ENCODE measurements at regions not wholly inside any gene's neighbourhood (a gene's known extent, or its start where the extent isn't known, plus 50 kb on each side); places are given as distances from the start of the nearest gene placed in this dataset.

DNA sequence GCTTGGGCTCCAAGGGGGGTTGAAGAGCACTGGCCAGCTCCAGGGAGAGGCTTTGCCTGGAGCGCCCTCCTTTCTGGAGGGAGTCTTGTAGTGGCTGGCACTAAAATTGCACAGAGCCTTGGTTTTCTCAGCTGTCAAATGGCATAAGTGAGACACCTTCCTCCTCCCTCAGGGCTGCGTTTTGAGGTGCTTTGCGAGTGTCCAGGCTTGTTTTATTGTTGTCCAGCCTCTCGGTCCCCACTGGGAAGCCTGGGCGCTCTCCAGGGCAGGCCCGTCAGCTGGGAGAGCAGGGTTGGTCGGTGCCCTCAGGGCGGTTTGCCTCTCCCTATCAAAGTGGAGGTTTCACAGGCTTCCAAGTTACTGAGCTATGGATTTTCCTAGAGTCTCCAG, 149.3 kb upstream of the B3GAT1 start:
- Histone ChIP-seq H3K4me3 (no peak overlapping the region), H3K27me3 (peaks cover 0 to 3% of the 10 kb centered on the region in 2 donors), H3K4me1 (no peaks in the 10 kb centered on the region), H3K27ac (no peak overlapping the region), H3K36me3 (replicated peaks in 1 of 2; ENCODE audit: insufficient read depth in 1 of 2, low read depth in 2 of 2) (no peaks in the 10 kb centered on the region), H3K9me3 (no peaks in the 10 kb centered on the region)
- ATAC-seq (no peak), DNase-seq (no peak)
- TF ChIP-seq, protein P1, sequence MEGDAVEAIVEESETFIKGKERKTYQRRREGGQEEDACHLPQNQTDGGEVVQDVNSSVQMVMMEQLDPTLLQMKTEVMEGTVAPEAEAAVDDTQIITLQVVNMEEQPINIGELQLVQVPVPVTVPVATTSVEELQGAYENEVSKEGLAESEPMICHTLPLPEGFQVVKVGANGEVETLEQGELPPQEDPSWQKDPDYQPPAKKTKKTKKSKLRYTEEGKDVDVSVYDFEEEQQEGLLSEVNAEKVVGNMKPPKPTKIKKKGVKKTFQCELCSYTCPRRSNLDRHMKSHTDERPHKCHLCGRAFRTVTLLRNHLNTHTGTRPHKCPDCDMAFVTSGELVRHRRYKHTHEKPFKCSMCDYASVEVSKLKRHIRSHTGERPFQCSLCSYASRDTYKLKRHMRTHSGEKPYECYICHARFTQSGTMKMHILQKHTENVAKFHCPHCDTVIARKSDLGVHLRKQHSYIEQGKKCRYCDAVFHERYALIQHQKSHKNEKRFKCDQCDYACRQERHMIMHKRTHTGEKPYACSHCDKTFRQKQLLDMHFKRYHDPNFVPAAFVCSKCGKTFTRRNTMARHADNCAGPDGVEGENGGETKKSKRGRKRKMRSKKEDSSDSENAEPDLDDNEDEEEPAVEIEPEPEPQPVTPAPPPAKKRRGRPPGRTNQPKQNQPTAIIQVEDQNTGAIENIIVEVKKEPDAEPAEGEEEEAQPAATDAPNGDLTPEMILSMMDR (IDR thresholded peaks at IDR 0.05), result no peak
- no peak for TF ChIP-seq POLR2A (IDR thresholded peaks at IDR 0.05)
- intact Hi-C loops (cut with DNase I), result no loop called here
- WGBS, 2 donors, result 55 to 66% methylated on average over 8 of the region's 8 CpGs

DNA sequence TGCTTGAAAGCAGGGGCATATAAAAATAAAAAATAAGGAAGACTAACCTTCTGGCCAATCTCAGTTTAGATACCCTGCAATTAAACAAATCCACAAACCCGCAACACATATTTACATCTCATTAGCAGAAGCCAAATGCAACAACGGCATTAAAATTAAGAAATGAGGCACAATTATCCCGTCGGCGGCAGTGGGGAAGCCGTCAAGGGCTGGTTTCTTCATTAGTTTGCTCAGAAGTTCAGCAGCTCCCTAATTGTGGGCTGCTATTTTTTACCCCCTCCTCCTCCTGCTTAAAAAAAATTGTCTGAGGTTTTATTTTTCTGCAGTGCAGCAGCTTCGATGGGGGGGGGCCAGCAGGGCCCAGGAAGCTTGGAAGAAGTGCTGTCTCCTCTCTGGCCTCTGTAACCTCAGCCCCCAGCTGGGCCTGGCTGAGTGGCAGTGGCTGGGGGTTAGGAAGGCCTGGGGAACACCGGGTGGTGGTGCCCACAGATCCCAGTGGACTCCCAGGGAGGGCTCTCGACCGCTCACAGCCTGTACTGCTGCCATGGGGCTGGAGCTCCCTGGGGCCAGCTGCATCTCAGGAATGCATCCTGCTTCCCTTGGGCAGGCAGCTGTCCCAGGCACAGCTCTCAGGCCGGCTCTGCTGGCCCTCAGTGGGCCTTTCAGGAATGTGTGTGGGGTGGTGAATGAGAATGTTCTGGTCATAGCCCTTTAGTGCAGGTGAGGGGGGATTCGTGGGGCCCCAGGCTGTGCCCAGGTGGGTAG, 148.7 kb upstream of the B3GAT1 start:
- no peak overlapping the region for H3K27ac ChIP-seq
- no peaks in the 10 kb centered on the region for H3K4me1 ChIP-seq
- no peak for DNase-seq
- intact Hi-C loops (cut with DNase I), result no loop called here
- TF ChIP-seq, protein P1 (IDR thresholded peaks at IDR 0.05), result no peak
- TF ChIP-seq POLR2A (IDR thresholded peaks at IDR 0.05), result no peak
- no peaks in the 10 kb centered on the region for H3K9me3 ChIP-seq
- ATAC-seq, result no peak
- WGBS, 2 donors, result 58 to 59% methylated on average over 10 to 12 of the region's 12 CpGs
- H3K36me3 ChIP-seq (replicated peaks in 1 of 2; ENCODE audit: insufficient read depth in 1 of 2, low read depth in 2 of 2), result no peaks in the 10 kb centered on the region
- H3K27me3 ChIP-seq, result peaks cover 0 to 3% of the 10 kb centered on the region in 2 donors
- no peak overlapping the region for H3K4me3 ChIP-seq

DNA sequence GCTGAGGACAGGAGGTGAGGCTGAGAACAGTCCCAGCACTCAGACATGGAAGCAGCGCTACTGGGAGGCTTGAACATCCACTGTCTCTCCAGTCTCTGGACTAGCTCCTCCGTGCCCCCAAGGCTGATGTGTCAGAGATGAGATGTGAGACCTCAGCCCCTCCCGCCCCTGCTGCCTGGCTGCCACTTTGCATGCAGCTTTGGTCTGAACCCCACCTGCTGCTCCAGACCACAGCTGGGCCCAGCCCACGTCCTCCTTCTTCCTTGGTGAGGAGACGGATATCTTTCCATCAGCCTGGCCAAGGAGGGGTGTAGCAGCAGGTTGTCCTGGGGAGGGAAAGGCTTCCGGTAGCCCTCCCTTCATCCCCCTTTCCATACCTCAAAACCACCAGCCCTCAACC, 148.0 kb upstream of the B3GAT1 start:
- TF ChIP-seq, protein P1 (IDR thresholded peaks at IDR 0.05), result no peak
- TF ChIP-seq POLR2A (IDR thresholded peaks at IDR 0.05), result no peak
- H3K4me1 ChIP-seq, result no peaks in the 10 kb centered on the region
- DNase-seq (no peak), ATAC-seq (no peak)
- intact Hi-C loops (cut with DNase I), result no loop called here
- 54 to 57% methylated on average over 3 to 6 of the region's 6 CpGs for WGBS, 2 donors
- no peaks in the 10 kb centered on the region for H3K9me3 ChIP-seq
- H3K27ac ChIP-seq, result no peak overlapping the region
- peaks cover 0 to 3% of the 10 kb centered on the region in 2 donors for H3K27me3 ChIP-seq
- no peak overlapping the region for H3K4me3 ChIP-seq
- H3K36me3 ChIP-seq (replicated peaks in 1 of 2; ENCODE audit: insufficient read depth in 1 of 2, low read depth in 2 of 2), result no peaks in the 10 kb centered on the region

DNA sequence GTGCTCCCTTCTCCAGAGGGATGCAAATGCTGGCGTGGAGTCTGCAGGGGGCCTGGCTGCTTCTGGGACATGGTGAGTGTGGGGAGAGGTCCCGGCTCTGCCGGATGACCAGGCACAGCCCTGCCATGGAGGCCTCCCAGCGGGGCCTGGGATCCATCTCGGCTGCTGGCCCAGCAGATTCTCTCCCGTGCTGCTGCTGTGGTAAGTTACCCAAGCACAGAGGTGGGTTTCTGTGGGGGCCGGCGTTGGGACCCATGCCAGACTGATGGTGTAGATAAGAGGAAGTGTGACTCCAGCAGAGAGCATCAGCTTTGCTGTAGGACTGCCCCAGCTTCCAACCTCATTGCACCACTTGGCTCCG, 147.5 kb upstream of the B3GAT1 start:
- Histone ChIP-seq H3K9me3 (no peaks in the 10 kb centered on the region), H3K27ac (no peak overlapping the region), H3K4me1 (no peaks in the 10 kb centered on the region), H3K27me3 (peaks cover 0 to 3% of the 10 kb centered on the region in 2 donors), H3K36me3 (replicated peaks in 1 of 2; ENCODE audit: insufficient read depth in 1 of 2, low read depth in 2 of 2) (no peaks in the 10 kb centered on the region), H3K4me3 (no peak overlapping the region)
- intact Hi-C loops (cut with DNase I), result no loop called here
- no peak for ATAC-seq
- WGBS, 2 donors, result 37 to 61% methylated on average over 9 of the region's 9 CpGs
- TF ChIP-seq, protein P1 (IDR thresholded peaks at IDR 0.05), result no peak
- TF ChIP-seq POLR2A (IDR thresholded peaks at IDR 0.05), result no peak
- DNase-seq, result no peak

Measured in body of pancreas (tissue), 4 donors.